GM21619 (cell line): ENCODE measurements at regions not wholly inside any gene's neighbourhood (a gene's known extent, or its start where the extent isn't known, plus 50 kb on each side); places are given as distances from the start of the nearest gene placed in this dataset.

Experiments used
- ATAC-seq: cut with Tn5 transposase; IDR thresholded peaks from one replicate; pipeline ENCODE4 v1.9.1; 2021; ENCODE audit not compliant: unreplicated experiment

GRCh38 chr2:163859951-163860350, 124.1 kb upstream of the FIGN start:
- ATAC-seq = no peak

GRCh38 chr2:163856941-163857340, 121.1 kb upstream of the FIGN start:
- no peak for ATAC-seq

GRCh38 chr2:163852616-163853015, 116.8 kb upstream of the FIGN start:
- no peak for ATAC-seq

GRCh38 chr2:163849756-163850435, 114.1 kb upstream of the FIGN start:
- no peak for ATAC-seq

- no peak for ATAC-seq
Measured at GRCh38 chr2:163838890-163839289, 103.1 kb upstream of the FIGN start.

- no peak for ATAC-seq
Measured at GRCh38 chr2:163836167-163836566, 100.4 kb upstream of the FIGN start.

- no peak for ATAC-seq
Measured at GRCh38 chr2:163834841-163835240, 99.0 kb upstream of the FIGN start.

- ATAC-seq = no peak
Measured at GRCh38 chr2:163834221-163834620, 98.4 kb upstream of the FIGN start.

GRCh38 chr2:163828771-163829170, 93.0 kb upstream of the FIGN start:
- no peak for ATAC-seq

GRCh38 chr2:163822033-163822432, 86.2 kb upstream of the FIGN start:
- no peak for ATAC-seq

GRCh38 chr2:163812926-163813520, 77.2 kb upstream of the FIGN start:
- no peak for ATAC-seq

GRCh38 chr2:163808406-163808805, 72.6 kb upstream of the FIGN start:
- no peak for ATAC-seq

- no peak for ATAC-seq
Measured at GRCh38 chr2:163802284-163802683, 66.5 kb upstream of the FIGN start.

- ATAC-seq = no peak
Measured at GRCh38 chr2:163801486-163801885, 65.7 kb upstream of the FIGN start.

- ATAC-seq = no peak
Measured at GRCh38 chr2:163800951-163801381, 65.2 kb upstream of the FIGN start.

GRCh38 chr2:163799807-163800206, 64.0 kb upstream of the FIGN start:
- ATAC-seq = no peak

- ATAC-seq = no peak
Measured at GRCh38 chr2:163794635-163795034, 58.8 kb upstream of the FIGN start.
